Stimulated activated naive CD4-positive, alpha-beta T cell (primary cell): ENCODE measurements at regions not wholly inside any gene's neighbourhood (a gene's known extent, or its start where the extent isn't known, plus 50 kb on each side); places are given as distances from the start of the nearest gene placed in this dataset.
A peak's percentile ranks its signal among the peaks of the same experiment; 100 is the strongest.

Experiments used
- DNase-seq, 6 experiments: peaks; one replicate each; lab custom pipeline; 2025; lab: John Stamatoyannopoulos, UW

GRCh38 chr5:167702014-167702413 is 589.4 kb upstream of the WWC1 start:
- DNase-seq, result no peak

DNA sequence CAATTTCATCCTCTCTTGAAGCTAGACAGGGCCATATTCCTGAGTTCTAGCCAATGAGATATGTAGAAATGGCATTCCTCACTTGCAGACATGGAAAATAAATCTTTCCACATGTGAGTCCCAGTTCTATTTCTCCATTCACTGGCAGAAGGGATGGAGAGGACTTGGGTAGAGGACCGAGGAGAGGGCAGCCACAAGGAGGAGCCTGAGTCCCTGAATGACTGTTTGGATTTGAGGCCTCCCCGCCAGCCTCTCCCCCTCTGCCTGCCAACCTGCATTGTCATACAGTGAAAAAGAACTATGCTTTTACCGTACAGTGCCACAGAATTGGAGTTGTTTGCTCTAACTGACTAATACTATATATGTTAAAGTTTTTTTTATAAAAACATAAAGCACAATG is 583.0 kb upstream of the WWC1 start:
- DNase-seq, result no peak

DNA sequence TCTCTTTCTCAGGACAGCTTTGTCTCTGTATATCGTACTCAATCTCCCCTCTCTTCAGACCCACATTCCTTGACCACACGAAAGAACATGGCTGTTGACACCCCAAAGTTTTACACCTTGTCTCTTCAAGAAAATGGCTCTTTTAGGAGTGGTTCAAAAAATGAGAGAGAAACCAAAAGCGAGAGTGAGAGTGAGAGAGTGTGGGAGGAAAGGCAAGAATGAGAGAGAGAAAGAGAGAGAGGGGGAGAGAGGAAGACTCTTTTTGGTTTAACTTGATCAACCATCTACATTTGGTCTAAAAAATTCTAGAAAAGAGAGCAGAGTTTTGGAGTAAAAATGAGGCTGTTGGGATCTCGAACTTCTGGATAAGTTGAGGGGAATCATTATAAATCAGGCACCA is 581.8 kb upstream of the WWC1 start:
- no peak for DNase-seq

- no peak for DNase-seq
These were observed 580.9 kb upstream of the WWC1 start for GRCh38 chr5:167710444-167711073.

DNA sequence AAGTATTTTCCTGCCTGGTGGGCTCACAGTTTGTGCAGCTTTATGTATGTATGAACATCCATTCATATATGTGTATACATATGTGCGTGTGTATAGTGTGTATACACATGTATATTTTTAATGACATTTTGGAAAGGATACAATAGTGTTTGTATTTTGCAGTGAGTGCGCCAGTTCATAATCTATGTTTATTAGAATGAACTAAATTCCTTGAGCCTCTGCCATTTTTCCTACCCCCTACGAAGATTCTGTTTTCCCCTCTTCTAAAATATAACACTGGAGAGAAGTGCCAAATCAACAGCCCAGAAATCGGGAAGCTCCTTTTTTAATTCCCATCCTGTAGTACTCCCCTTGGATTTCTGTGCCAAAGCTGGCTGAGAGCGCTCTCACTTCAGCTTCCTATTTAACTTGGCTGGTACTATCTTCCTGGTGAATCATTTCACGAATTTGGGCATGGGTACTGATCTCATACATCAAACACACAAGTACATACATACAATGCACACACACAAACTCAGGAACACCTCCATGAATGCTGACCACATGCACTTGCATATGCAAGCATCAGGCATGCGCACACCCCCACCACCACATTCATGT is 578.4 kb upstream of the WWC1 start:
- DNase-seq, result no peak

- DNase-seq, result no peak
These were observed 577.5 kb upstream of the WWC1 start for GRCh38 chr5:167713896-167714295.

- DNase-seq, result no peak
These were observed 575.2 kb upstream of the WWC1 start for GRCh38 chr5:167716126-167716775.

- no peak for DNase-seq
These were observed 571.2 kb upstream of the WWC1 start for GRCh38 chr5:167720259-167720658.

- no peak for DNase-seq
These were observed 570.7 kb upstream of the WWC1 start for GRCh38 chr5:167720676-167721260.

GRCh38 chr5:167721926-167722440 is 569.5 kb upstream of the WWC1 start:
- DNase-seq, result no peak

DNA sequence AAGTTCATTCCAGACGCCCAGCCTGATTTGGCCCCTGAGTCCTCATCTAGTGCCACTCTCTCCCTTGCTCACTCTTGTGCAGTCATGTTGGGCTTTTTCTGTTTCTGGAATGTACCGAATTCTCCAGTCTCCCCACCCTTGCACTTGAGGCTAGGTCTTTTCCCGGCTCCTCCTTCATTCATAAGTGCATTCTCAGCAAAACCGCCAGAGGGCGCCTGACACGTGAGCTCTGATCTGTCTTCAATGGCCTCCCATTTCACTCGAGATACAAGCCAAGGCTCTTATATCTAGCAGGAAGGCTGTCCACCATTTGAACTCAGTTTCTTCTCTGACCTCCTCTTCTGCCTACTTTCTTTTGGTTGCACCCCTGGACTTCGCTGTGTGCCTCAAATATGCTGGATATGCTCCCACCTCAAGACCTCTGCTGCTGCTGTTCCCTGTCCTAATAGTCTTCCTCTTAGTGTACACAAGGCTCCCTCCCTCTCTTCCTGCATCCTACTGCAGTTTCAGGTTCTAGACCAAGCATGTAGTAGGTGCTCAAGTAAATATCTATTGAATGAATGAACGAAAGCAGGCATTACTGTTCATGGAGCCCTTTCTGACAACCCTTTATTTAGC is 568.1 kb upstream of the WWC1 start:
- peak in 3 of 6 experiments; percentile 20 to 53 (median 47) for DNase-seq

DNA sequence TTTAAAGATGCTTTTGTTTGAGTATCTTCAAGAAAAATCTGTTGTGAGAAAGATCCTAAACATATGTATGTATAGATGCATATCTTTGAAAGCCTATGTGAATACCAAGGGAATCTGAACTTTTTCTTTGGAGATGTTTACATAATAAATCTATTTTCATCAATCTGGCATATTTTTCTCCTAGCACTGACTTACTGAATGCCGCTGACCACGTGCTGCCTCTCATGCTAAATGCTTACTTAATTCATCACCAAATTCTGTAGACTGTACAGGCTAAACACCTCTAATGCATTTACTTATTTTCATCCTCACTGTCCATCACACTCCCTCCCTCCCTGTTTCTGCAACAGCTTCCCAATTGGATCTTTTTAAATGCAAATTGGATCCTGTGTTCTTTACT is 566.2 kb upstream of the WWC1 start:
- DNase-seq, result no peak

DNA sequence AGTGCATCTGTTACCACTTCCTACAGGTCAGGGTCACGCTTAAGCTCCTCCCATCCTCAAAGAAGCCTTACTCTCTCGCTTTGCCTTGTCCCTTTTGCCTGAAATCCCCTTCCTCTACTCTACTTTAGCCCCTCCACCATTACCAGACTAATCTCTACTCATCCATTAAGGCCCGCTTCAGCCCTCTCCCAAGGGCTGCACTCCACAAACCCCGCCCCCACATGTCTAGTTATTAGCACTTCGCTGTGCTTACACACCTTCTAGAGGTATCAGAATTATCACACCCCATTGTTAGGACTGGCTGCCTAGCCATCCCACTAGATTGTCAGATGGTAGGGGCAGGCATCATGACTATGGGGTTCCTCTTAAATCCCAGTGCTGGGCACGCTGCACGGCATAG is 565.7 kb upstream of the WWC1 start:
- no peak for DNase-seq

DNA sequence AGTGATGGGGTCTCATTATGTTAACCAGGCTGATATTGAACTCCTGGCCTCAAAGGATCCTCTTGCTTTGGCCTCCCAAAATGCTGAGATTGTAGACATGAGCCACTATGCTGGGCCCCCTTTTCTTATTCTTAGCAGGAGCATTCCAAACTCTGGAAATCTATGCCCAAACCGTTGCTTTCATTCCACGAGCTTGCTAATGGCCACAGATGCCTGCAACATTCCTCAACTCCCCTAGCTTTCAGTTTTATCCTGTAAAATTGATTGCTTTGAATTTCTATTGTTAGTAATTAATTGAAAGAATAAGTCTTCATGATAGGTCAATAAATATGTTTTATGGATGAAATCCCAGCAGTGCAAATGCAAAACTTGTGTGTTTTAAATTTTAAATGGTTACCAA is 564.8 kb upstream of the WWC1 start:
- no peak for DNase-seq

- DNase-seq, result no peak
These were observed 561.3 kb upstream of the WWC1 start for GRCh38 chr5:167730121-167730520.

DNA sequence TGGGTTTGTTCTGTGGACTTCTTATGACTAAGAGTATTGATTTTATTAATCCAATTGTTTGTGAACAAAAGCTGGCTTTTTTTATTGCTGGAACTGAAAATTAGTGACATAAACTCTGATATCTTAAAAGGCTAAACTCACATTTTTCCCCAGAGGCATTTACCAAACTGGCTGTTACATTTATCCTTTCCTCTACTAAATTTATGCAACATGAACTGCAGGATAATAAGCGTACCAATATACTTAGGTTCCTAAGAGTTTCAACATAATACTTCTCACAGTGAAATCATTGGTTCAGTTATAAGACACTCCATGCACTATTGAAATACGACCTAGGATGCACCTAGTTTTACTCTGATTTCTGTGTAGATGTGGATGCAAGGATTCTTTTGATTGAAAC is 560.8 kb upstream of the WWC1 start:
- DNase-seq, result no peak

GRCh38 chr5:167731951-167732350 is 559.5 kb upstream of the WWC1 start:
- no peak for DNase-seq

DNA sequence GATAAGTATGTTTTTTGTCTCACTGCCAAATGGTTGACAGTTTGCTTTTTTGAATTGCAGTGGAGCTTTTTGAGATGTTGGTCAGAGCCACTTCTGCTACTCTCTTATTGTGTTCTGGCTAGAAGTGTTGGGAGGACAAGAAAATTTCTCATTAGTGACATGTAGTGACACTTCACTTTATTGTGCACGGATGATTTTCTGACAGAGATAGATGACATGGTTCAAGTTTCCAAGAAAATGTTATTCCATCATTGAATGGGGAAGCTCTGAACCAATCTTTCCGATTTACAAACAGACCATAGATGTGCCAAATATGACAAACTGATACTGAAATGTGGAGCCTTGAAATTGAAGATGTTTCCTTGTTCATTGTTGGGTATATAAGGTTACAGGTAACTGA is 558.9 kb upstream of the WWC1 start:
- no peak for DNase-seq

DNA sequence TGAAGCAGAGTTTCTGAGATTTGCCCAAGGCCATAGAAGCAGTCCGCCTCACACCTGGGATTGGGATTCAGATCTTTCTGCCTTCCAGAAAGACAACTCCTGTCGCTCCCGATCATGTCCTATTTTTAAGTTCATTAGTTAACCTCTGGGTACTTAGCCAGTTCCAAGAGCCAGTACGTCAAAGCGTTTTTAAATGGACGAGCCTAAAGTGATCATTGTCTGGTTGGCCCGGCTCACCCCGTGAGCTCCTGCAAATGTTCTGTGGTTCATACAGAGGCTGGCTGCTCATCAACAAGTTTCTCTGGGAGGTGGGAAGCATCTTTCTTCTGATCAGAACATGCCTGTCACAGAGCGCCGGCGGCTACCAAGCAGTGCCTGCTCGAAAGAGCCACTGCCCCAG is 554.5 kb upstream of the WWC1 start:
- no peak for DNase-seq

DNA sequence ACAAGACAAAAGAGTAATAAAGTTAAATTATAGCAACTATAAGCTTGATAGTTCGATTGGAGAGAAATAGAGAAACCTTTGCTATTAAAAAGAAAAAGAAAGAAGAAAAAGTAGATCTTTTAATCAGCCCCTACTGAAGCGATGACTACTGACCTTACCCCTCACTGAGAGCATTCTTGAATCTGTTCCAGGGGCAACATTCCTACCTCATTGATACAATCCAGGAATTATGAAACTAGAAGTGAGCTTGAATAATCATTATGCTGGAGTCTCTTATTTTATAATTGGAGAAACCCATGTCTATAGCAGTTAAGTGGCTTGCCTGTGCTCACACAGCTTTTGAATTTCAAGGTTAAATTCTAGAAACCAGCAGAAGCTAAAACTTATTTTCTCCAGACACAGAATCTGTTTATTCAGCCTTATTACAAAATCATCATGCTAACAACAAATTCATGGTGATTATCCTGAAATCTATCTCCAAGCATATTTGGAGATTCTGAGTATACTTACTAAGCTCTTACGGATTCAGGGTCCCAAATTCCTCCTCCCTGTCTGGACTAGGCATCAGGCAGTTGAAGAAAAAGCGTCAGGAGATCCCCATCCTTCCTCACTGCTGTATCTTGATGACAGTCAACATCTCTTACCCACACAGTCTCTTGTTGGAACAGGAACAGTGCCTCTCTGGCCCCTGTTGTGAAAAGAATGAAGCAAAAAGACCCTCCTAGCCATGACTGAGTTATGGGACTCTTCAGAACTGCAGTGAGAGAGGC is 547.6 kb upstream of the WWC1 start:
- DNase-seq, result no peak

GRCh38 chr5:167745868-167746267 is 545.6 kb upstream of the WWC1 start:
- no peak for DNase-seq

DNA sequence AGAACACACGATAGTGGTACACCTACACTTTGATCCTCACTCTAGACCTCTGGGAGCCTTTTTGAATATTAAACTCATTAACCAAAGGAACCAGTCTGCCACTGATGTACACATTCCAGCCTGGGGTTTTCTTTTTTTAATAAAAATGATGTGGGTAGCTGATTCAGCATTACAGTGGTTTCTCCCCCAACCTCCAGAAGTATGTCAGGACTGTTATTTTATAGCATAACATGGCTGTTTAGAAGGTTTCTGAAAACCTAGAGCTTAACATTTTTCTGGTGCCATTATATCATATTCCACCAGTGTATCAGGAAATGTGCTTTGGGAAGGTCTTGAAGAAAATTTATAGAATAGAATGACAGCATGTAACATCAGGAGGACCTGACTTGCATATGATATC is 540.9 kb upstream of the WWC1 start:
- DNase-seq, result no peak
